Activated CD8-positive, alpha-beta memory T cell treated with anti-CD3 and anti-CD28 coated beads, Interleukin-2, amount 50 U/mL, for 48 hours (primary cell): ENCODE measurements at regions not wholly inside any gene's neighbourhood (a gene's known extent, or its start where the extent isn't known, plus 50 kb on each side); places are given as distances from the start of the nearest gene placed in this dataset.

Experiments
- DNase-seq: peaks from one replicate; pipeline ENCODE4 v3.0.0-alpha.2; 2020

GRCh38 chr6:56862415-56863175 lies 92.3 kb upstream of the BEND6 start:
- DNase-seq, result no peak

GRCh38 chr6:56860475-56860874 lies 94.4 kb upstream of the BEND6 start:
- DNase-seq, result no peak

- DNase-seq, result no peak
Observed at GRCh38 chr6:56856036-56856580, 98.8 kb upstream of the BEND6 start.

- no peak for DNase-seq
Observed at GRCh38 chr6:56854086-56854485, 100.8 kb upstream of the BEND6 start.

GRCh38 chr6:56853541-56853940 lies 101.4 kb upstream of the BEND6 start:
- DNase-seq, result no peak

GRCh38 chr6:56852260-56853010 lies 102.5 kb upstream of the BEND6 start:
- no peak for DNase-seq

GRCh38 chr6:56851541-56852259 lies 103.2 kb upstream of the BEND6 start:
- DNase-seq, result no peak

GRCh38 chr6:56851074-56851473 lies 103.8 kb upstream of the BEND6 start:
- DNase-seq, result no peak

- DNase-seq, result no peak
Observed at GRCh38 chr6:56850626-56851025, 104.3 kb upstream of the BEND6 start.

GRCh38 chr6:56849896-56850295 lies 105.0 kb upstream of the BEND6 start:
- no peak for DNase-seq

- no peak for DNase-seq
Observed at GRCh38 chr6:56848105-56848504, 106.8 kb upstream of the BEND6 start.

GRCh38 chr6:56845032-56845431 lies 109.9 kb upstream of the BEND6 start:
- no peak for DNase-seq

- peak; percentile 81 for DNase-seq
Observed at GRCh38 chr6:56843476-56844349, 111.2 kb upstream of the BEND6 start.

GRCh38 chr6:56842686-56843475 lies 112.0 kb upstream of the BEND6 start:
- peak; percentile 53 for DNase-seq

GRCh38 chr6:56841751-56842150 lies 113.2 kb upstream of the BEND6 start:
- DNase-seq, result no peak

- DNase-seq, result no peak
Observed at GRCh38 chr6:56841381-56841749, 113.5 kb upstream of the BEND6 start.

GRCh38 chr6:56840467-56841380 lies 114.2 kb upstream of the BEND6 start:
- no peak for DNase-seq

- DNase-seq, result no peak
Observed at GRCh38 chr6:56839533-56840183, 115.2 kb upstream of the BEND6 start.

GRCh38 chr6:56838965-56839364 lies 115.9 kb upstream of the BEND6 start:
- no peak for DNase-seq

- DNase-seq, result no peak
Observed at GRCh38 chr6:56838016-56838555, 116.8 kb upstream of the BEND6 start.
